Neutrophil (primary cell): ENCODE measurements at regions not wholly inside any gene's neighbourhood (a gene's known extent, or its start where the extent isn't known, plus 50 kb on each side); places are given as distances from the start of the nearest gene placed in this dataset.

Experiments
- H3K27ac ChIP-seq: fragments of 200-600 bp; sonication (generic); 2 replicates; pipeline ENCODE4 v1.5.1; 2016; ENCODE audit warnings: mild to moderate bottlenecking, moderate library complexity
- H3K27me3 ChIP-seq: fragments of 200-600 bp; sonication (generic); 2 replicates; pipeline ENCODE4 v1.6.0; 2016; ENCODE audit warnings: mild to moderate bottlenecking
- H3K36me3 ChIP-seq: fragments of 200-600 bp; sonication (generic); 2 replicates; pipeline ENCODE4 v1.5.1; 2017
- H3K4me1 ChIP-seq, 2 experiments: fragments of 200-600 bp in 1 of 2; sonication (generic) in 1 of 2; 1 replicate in 1 of 2; 2 replicates in 1 of 2; pipeline versions ENCODE4 v1.5.1 to v1.6.1; 2013 to 2016; ENCODE audit warnings: low read depth in 1 of 2, low read length in 1 of 2, mild to moderate bottlenecking in 1 of 2, moderate library complexity in 1 of 2; ENCODE audit not compliant: control insufficient read depth in 1 of 2, insufficient read depth in 1 of 2
- H3K4me3 ChIP-seq, 2 experiments: fragments of 200-600 bp in 1 of 2; sonication (generic) in 1 of 2; 1 replicate in 1 of 2; 2 replicates in 1 of 2; pipeline ENCODE4 v1.5.1; 2013 to 2016; ENCODE audit warnings: low read depth in 1 of 2, low read length in 1 of 2, mild to moderate bottlenecking in 1 of 2, moderate library complexity in 1 of 2
- H3K9me3 ChIP-seq: fragments of 200-600 bp; sonication (generic); 2 replicates; pipeline ENCODE4 v1.5.1; 2016
- CTCF ChIP-seq: fragments of 200-600 bp; sonication (generic); IDR thresholded peaks from 2 replicates; pipeline ENCODE4 v1.5.1; 2016; ENCODE audit warnings: antibody characterized with exemption

DNA sequence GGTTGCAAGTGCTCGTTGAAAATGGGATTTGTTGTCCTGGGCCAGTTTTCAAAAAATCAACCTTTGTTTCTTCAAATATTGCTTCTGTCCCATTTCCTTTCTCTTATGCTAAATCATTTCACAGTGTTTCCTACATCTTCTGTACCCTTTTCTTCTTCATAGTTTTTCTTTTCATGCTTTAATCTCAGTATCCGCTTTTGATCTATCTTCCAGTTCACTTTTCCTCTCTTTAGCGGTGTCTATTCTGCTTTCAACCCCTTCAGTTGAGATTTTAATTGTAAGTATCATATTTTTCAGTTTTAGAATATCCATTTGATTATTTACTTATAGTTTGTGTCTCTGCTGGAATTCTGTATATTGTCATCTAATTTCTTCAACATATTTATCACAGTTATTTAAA, 311.7 kb upstream of the TPM1 start:
- Histone ChIP-seq H3K27ac (no peak overlapping the region), H3K9me3 (no peaks in the 10 kb centered on the region), H3K4me3 (no peak overlapping the region), H3K27me3 (no peaks in the 10 kb centered on the region), H3K36me3 (no peaks in the 10 kb centered on the region), H3K4me1 (no peaks in the 10 kb centered on the region)
- TF ChIP-seq CTCF, result no peak

- Histone ChIP-seq H3K27me3 (no peaks in the 10 kb centered on the region), H3K9me3 (no peaks in the 10 kb centered on the region), H3K4me1 (no peaks in the 10 kb centered on the region), H3K36me3 (no peaks in the 10 kb centered on the region), H3K4me3 (no peak overlapping the region), H3K27ac (no peak overlapping the region)
- TF ChIP-seq CTCF, result no peak
These were observed 310.5 kb upstream of the TPM1 start for GRCh38 chr15:62732078-62732477.

- Histone ChIP-seq H3K9me3 (no peaks in the 10 kb centered on the region), H3K27me3 (no peaks in the 10 kb centered on the region), H3K36me3 (no peaks in the 10 kb centered on the region), H3K27ac (no peak overlapping the region), H3K4me1 (no peaks in the 10 kb centered on the region), H3K4me3 (no peak overlapping the region)
- no peak for TF ChIP-seq CTCF
These were observed 307.8 kb upstream of the TPM1 start for GRCh38 chr15:62734706-62735105.

- H3K4me1 ChIP-seq, result no peaks in the 10 kb centered on the region
- TF ChIP-seq CTCF, result no peak
- no peaks in the 10 kb centered on the region for H3K36me3 ChIP-seq
- H3K27me3 ChIP-seq, result no peaks in the 10 kb centered on the region
- no peaks in the 10 kb centered on the region for H3K9me3 ChIP-seq
- H3K27ac ChIP-seq, result no peak overlapping the region
- H3K4me3 ChIP-seq, result no peak overlapping the region
These were observed 305.8 kb upstream of the TPM1 start for GRCh38 chr15:62736756-62737155.

- TF ChIP-seq CTCF, result no peak
- Histone ChIP-seq H3K27me3 (no peaks in the 10 kb centered on the region), H3K4me1 (no peaks in the 10 kb centered on the region), H3K4me3 (no peak overlapping the region), H3K9me3 (no peaks in the 10 kb centered on the region), H3K27ac (no peak overlapping the region), H3K36me3 (no peaks in the 10 kb centered on the region)
These were observed 305.0 kb upstream of the TPM1 start for GRCh38 chr15:62737551-62737950.

- Histone ChIP-seq H3K4me3 (no peak overlapping the region), H3K4me1 (no peaks in the 10 kb centered on the region), H3K27ac (no peak overlapping the region), H3K27me3 (no peaks in the 10 kb centered on the region), H3K36me3 (no peaks in the 10 kb centered on the region), H3K9me3 (no peaks in the 10 kb centered on the region)
- TF ChIP-seq CTCF, result no peak
These were observed 303.5 kb upstream of the TPM1 start for GRCh38 chr15:62739082-62739481.
